HT-29 (cell line): ENCODE measurements at regions not wholly inside any gene's neighbourhood (a gene's known extent, or its start where the extent isn't known, plus 50 kb on each side); places are given as distances from the start of the nearest gene placed in this dataset. TPM values are rescaled to one million over a fixed set of nuclear protein-coding genes. Genes with fewer than 3 reads are reported as not detected.
"Not testable (repeated sequence)": the region's sequence is repeated elsewhere in the genome, so short reads cannot be mapped to it uniquely, and the experiment has no call there.

Experiments used
- DNase-seq: peaks from one replicate; pipeline ENCODE4 v3.0.0-alpha.2; 2015; ENCODE audit warnings: low spot score
- small RNA-seq: library from RNA; depleted of rRNA; stranded (forward); fragments of <200 nt; gene quantifications from one replicate; pipeline ENCODE3, GENCODE V24; 2014

DNA sequence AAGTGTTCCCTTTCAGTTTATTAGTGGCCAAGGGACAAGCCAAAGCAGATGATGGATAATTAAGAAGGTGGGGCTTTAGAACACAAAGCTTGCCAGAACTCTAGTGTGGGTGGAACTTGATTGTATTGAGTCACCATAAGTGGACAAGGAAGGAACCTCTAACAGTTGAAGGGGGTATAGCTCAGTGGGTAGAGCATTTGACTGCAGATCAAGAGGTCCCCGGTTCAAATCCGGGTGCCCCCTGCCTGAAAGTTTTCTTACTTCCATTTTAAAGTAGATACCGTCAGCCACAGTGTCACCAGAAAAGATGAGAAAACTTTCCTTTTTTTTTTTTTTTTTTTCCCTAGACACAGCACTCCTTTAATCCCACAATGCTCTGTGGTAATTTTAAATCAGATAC lies 152.3 kb downstream of the MTHFS start:
- peak; percentile 54 for DNase-seq

DNA sequence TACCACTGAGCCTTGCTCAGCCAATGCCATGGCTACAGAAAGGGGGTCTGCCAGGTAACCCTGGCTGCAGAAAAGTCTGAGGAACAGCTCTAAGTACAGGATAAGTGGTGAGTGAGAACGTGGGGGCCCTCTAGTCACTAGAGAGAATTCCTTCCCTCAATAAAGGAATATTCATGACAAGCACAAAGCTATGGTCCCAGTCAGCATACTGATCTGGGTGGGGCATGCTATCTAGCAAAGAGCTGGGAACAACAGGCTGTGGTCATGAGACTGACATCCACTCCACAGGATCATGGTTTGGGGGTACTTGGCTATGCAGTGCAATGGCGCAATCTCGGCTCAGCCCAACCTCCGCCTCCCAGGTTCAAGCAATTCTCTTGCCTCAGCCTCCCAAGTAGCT lies 140.4 kb downstream of the MTHFS start:
- no peak for DNase-seq

DNA sequence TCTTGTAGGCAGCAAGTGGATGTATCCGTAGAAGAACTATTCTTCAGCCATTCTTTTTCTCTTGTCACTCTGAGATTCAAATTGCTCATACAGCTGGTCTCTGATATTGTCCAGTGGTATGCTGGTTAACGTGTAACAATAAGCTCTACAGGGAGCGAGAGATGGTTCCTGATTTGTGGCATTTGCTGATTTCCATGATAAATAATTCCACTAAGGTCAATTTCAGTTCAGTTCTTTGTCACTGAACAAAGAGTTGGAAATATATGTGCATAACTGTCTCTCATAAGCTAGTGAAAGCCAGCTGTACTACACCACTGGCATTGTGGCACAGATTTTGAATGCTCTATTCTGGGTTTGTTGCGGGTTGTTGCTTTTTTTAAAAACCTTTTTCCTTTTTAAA lies 131.7 kb downstream of the MTHFS start:
- no peak for DNase-seq

DNA sequence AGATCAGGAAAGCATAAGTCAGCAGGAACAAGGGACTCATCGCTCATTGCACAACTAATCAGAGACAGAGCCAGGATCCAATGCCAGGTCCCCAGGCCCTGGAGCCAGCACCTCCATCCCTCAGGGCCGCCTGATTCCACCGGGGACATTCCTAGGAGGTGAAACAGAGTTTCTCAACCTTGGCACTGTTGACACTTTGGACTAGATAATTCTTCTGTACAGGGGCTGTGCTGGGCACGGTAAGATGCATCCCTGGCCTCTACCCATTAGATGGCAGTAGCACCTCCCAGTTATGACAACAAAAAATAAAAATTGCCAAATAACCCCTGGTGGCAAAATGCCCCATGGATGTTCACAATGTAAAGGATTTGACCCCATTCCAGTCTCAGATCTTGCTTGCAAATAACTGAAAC lies 127.7 kb downstream of the MTHFS start:
- peak; percentile 55 for DNase-seq

DNA sequence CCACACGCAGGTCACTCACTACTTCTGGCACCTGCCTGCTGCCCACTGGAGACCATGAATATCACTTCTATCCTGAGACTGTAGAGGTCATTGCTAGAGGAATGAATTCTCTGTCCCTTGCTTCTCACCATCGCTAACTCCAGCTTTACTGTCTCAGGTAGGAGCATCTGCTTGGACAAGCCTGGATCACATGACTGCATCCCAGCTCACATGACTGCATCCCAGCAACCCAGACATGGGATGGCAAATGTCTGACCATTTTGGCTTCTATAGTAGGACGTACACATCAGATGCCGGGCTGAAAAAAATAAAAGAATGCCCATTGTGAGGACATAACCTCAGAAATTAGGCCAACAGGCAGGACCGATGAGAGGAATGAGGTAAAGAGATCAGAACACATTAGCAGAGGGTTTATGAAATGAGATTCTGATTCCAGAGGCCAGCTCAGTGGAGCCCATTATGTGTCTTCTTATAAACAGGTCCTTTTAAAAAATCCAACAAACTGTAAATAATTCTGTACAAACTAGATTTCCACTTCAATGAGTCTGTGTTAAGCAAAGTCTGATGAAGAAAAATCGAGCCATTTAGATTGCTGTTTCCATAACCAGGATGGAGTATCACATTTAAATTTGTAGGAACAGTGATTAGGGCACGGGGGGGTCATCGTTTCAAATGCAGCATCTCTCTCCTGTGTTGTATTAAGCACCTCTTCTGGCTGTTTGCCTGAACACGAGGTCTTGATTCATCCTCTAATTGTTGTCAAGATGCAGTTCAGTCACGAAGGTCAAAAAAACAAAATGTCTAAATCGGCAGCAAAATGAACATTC lies 126.7 kb downstream of the MTHFS start:
- DNase-seq: no peak

DNA sequence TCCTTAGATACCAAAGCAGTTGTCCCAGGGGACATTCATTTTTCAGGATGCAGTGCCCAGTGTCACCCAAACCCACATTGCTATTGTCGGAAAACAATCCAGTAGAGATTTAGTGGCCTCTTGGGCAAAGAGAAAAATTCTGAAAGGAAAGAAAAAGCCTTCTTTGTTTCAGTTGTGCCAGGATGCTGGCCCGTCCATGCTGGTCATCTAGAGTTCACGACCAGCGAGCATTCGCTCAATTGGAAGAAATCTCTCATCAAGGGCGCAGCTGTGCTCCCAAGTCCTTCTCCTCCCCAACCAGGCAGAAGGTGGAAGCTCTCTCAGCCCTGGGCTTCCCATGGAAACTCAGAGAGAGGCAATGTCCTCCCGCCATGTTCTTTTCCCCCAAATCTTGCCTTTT lies 123.7 kb downstream of the MTHFS start:
- DNase-seq: no peak

DNA sequence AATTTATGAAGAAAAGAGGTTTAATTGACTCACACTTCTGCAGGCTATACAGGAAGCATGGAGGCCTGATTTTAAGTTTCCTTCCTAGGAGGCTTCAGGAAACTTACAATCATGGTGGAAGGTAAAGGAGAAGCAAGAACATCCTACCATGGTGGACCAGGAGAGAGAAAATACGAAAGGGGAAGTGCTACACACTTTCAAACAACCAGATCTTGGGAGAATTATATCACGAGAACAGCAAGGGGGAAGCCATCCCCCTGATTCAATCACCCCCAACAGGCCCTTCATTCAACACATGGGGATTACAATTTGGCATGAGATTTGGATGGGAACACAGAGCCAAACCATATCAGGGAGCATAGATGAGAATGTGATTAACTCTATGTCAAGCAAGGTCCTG lies 121.0 kb downstream of the MTHFS start:
- no peak for DNase-seq

DNA sequence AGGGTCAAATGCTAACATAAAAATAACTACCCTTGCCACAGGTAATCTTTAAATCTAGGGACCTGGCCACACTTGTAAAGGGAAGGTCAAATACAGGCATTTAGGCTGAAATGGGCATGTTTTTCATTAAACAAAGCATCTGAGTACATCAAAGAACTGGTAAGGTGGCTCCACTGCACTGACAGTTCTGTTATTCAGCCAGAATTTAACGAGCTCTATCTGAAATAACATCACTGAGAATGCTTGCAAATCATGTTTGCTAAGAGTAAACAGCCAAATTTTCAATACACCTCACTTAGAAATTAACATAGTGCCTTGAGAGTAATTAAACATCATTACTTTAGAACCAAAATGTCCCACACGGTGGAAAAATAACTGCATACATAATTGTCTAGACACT lies 118.9 kb downstream of the MTHFS start:
- no peak for DNase-seq

DNA sequence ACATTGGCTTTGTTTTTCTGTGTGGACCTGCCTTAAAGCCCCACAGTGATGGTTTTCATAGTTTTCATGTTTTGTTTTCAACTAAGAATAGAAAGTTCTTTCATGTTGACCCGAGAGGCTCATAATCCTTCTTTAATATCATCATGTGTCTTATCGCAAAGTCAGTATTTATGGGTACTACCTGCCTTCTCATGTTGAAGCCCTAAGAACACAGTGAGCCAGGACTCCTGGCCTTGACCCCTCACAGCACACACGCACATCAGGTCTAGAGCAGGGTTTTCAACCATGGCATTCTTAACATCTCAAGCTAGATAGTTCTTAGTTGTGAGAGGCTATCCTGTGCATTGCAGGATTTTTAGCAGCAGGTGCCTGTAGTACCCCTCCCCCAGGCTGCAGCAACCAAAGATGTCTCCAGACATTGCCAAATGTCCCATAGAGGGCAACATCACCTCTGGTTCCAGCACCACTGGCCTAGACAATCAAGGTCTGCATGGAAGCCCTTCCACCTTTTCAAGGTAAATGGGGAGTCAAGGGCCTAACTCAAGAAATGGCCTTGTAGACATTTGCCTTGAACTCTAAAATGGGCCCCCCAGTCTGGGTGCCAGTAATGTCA lies 118.3 kb downstream of the MTHFS start:
- no peak for DNase-seq

DNA sequence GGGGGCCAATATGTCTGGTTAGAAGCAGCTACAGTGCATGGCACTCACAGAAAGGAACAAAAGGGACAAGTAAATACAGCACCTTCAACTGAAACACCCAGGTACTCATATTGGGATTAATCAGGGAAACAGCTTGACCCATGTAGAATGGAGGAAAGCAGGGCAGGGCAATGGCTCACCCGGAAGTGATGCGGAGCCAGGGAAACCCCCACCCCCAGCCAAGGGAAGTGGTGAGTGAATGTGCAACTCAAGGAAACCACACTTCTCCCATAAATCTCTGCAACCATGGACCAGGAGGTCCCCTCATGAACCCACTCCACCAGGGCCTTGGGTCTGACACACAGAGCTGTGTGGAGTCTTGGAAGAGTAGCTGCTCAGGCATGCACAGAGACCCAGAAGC lies 117.1 kb downstream of the MTHFS start:
- no peak for DNase-seq

DNA sequence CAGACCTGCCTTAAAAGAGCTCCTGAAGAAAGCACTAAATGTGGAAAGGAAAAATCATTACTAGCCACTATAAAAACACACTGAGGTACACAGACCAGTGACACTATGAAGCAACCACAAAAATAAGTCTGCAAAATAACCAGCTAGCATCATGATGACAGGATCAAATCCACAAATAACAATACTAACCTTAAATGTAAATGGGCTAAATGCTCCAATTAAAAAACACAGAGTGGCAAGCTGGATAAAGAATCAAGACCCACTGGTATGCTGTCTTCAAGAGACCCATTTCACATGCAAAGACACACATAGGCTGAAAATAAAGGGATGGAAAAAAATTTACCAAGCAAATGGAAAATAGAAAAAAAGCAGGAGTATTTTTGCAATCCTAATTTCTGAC lies 114.5 kb downstream of the MTHFS start:
- not testable (repeated sequence) for DNase-seq

Small RNA genes lying in the stretch of these regions (small RNA-seq; reads per million reads assigned to genes)
- gene AC026826.2: not detected
- not detected for gene AC026826.3
